H1 (cell line): ENCODE measurements at regions not wholly inside any gene's neighbourhood (a gene's known extent, or its start where the extent isn't known, plus 50 kb on each side); places are given as distances from the start of the nearest gene placed in this dataset.

ENCODE experiments used
- ATF2 ChIP-seq: IDR thresholded peaks from 2 replicates; pipeline ENCODE4 v1.6.1; 2012; ENCODE audit warnings: low read length, inconsistent platforms

GRCh38 chr1:230495076-230495475, 68.9 kb upstream of the PGBD5 start (continued):
- no peak for TF ChIP-seq ATF2
